ENCODE measurements at regions not wholly inside any gene's neighbourhood (a gene's known extent, or its start where the extent isn't known, plus 50 kb on each side); places are given as distances from the start of the nearest gene placed in this dataset.

DNA sequence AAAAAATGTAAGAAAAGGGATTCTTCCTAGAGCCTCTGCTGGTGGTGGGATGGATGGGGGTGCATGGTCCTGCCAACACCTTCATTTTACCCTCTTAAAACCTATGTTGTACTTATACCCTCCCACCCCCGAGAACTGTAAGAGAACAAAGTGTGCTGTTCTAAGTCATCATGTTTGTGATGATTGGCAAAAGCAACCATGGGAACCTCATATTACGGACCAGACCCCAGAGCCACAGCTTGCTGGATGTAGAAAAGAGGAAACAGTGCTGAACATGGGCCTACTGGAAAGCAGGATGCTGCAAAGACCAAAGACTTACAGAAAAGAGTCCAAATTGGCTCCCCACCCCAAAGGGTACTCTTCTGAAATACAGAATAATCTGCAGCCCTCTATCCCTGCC, 311.2 kb downstream of the DUSP6 start:
- Histone ChIP-seq H3K27me3 (ENCODE audit: control insufficient read depth, extremely low read depth, insufficient read depth, low read length) (no peaks in the 10 kb centered on the region), H3K4me2 (ENCODE audit: control insufficient read depth, extremely low read depth, insufficient read depth, low read depth, low read length) (no peak overlapping the region), H3K79me2 (ENCODE audit: control insufficient read depth, insufficient read depth, low read length) (no peaks in the 10 kb centered on the region), H3K4me3 (ENCODE audit: control insufficient read depth in 2 of 3, extremely low read depth in 1 of 3, insufficient read depth in 2 of 3, low read depth in 1 of 3, low read length in 3 of 3) (no peak overlapping the region), H3K27ac (ENCODE audit: control insufficient read depth, insufficient read depth, low read length) (no peak overlapping the region), H3K9me3 (ENCODE audit: control insufficient read depth, low read depth, low read length) (no peaks in the 10 kb centered on the region), H3K9me1 (ENCODE audit: control insufficient read depth, extremely low read depth, insufficient read depth, low read length) (no peaks in the 10 kb centered on the region), H4K20me1 (ENCODE audit: control insufficient read depth, extremely low read depth, insufficient read depth, low read length) (no peaks in the 10 kb centered on the region), H3K9ac (ENCODE audit: control insufficient read depth, extremely low read depth, insufficient read depth, low read length) (no peak overlapping the region), H3K4me1 (ENCODE audit: control insufficient read depth, extremely low read depth, insufficient read depth, low read length) (no peaks in the 10 kb centered on the region), H3K36me3 (ENCODE audit: control insufficient read depth in 2 of 2, extremely low read depth in 1 of 2, insufficient read depth in 2 of 2, low read length in 2 of 2) (no peaks in the 10 kb centered on the region), H2AFZ (ENCODE audit: control insufficient read depth, low read length) (no peak overlapping the region)
- dilution Hi-C loops (cut with MboI; ENCODE audit: extremely low pct_ligation_motif_present, low sequenced_read_pairs), result no loop called here
- no peak for DNase-seq (ENCODE audit: low read depth, low spot score)
- FAIRE-seq, result no peak
- TF ChIP-seq, protein P1, sequence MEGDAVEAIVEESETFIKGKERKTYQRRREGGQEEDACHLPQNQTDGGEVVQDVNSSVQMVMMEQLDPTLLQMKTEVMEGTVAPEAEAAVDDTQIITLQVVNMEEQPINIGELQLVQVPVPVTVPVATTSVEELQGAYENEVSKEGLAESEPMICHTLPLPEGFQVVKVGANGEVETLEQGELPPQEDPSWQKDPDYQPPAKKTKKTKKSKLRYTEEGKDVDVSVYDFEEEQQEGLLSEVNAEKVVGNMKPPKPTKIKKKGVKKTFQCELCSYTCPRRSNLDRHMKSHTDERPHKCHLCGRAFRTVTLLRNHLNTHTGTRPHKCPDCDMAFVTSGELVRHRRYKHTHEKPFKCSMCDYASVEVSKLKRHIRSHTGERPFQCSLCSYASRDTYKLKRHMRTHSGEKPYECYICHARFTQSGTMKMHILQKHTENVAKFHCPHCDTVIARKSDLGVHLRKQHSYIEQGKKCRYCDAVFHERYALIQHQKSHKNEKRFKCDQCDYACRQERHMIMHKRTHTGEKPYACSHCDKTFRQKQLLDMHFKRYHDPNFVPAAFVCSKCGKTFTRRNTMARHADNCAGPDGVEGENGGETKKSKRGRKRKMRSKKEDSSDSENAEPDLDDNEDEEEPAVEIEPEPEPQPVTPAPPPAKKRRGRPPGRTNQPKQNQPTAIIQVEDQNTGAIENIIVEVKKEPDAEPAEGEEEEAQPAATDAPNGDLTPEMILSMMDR (optimal IDR thresholded peaks at IDR 0.05 in 1 of 3, IDR thresholded peaks at IDR 0.05 in 1 of 3, conservative IDR thresholded peaks at IDR 0.05 in 1 of 3; ENCODE audit: extremely low read depth in 1 of 3, insufficient read depth in 2 of 3, low read length in 3 of 3), result no peak
- TF ChIP-seq EZH2 (IDR thresholded peaks at IDR 0.05; ENCODE audit: low read length), result no peak

- H3K79me2 ChIP-seq (ENCODE audit: control insufficient read depth, insufficient read depth, low read length), result no peaks in the 10 kb centered on the region
- no peaks in the 10 kb centered on the region for H3K36me3 ChIP-seq (ENCODE audit: control insufficient read depth in 2 of 2, extremely low read depth in 1 of 2, insufficient read depth in 2 of 2, low read length in 2 of 2)
- dilution Hi-C loops (cut with MboI; ENCODE audit: extremely low pct_ligation_motif_present, low sequenced_read_pairs), result no loop called here
- H3K9ac ChIP-seq (ENCODE audit: control insufficient read depth, extremely low read depth, insufficient read depth, low read length), result no peak overlapping the region
- H3K9me1 ChIP-seq (ENCODE audit: control insufficient read depth, extremely low read depth, insufficient read depth, low read length), result no peaks in the 10 kb centered on the region
- no peak overlapping the region for H3K27ac ChIP-seq (ENCODE audit: control insufficient read depth, insufficient read depth, low read length)
- H3K9me3 ChIP-seq (ENCODE audit: control insufficient read depth, low read depth, low read length), result no peaks in the 10 kb centered on the region
- no peak overlapping the region for H3K4me2 ChIP-seq (ENCODE audit: control insufficient read depth, extremely low read depth, insufficient read depth, low read depth, low read length)
- no peak for TF ChIP-seq EZH2 (IDR thresholded peaks at IDR 0.05; ENCODE audit: low read length)
- TF ChIP-seq, protein P1 (optimal IDR thresholded peaks at IDR 0.05 in 1 of 3, IDR thresholded peaks at IDR 0.05 in 1 of 3, conservative IDR thresholded peaks at IDR 0.05 in 1 of 3; ENCODE audit: extremely low read depth in 1 of 3, insufficient read depth in 2 of 3, low read length in 3 of 3), result no peak
- FAIRE-seq, result no peak
- H3K27me3 ChIP-seq (ENCODE audit: control insufficient read depth, extremely low read depth, insufficient read depth, low read length), result no peaks in the 10 kb centered on the region
- H4K20me1 ChIP-seq (ENCODE audit: control insufficient read depth, extremely low read depth, insufficient read depth, low read length), result no peaks in the 10 kb centered on the region
- H3K4me1 ChIP-seq (ENCODE audit: control insufficient read depth, extremely low read depth, insufficient read depth, low read length), result no peaks in the 10 kb centered on the region
- no peak overlapping the region for H3K4me3 ChIP-seq (ENCODE audit: control insufficient read depth in 2 of 3, extremely low read depth in 1 of 3, insufficient read depth in 2 of 3, low read depth in 1 of 3, low read length in 3 of 3)
- no peak for DNase-seq (ENCODE audit: low read depth, low spot score)
- H2AFZ ChIP-seq (ENCODE audit: control insufficient read depth, low read length), result no peak overlapping the region
Measured at GRCh38 chr12:89040146-89040964, 311.9 kb downstream of the DUSP6 start.
